HL-60 (cell line): ENCODE measurements at regions not wholly inside any gene's neighbourhood (a gene's known extent, or its start where the extent isn't known, plus 50 kb on each side); places are given as distances from the start of the nearest gene placed in this dataset.

Source experiments
- POLR2AphosphoS5 ChIP-seq: IDR thresholded peaks from 2 replicates; pipeline ENCODE4 v1.6.1; 2012; ENCODE audit warnings: low read depth
- TF ChIP-seq, protein P1 (sequence below): IDR thresholded peaks from one replicate; pipeline ENCODE4 v1.5.1; 2011; ENCODE audit warnings: low read length, control low read depth, inconsistent platforms; ENCODE audit not compliant: insufficient read depth

DNA sequence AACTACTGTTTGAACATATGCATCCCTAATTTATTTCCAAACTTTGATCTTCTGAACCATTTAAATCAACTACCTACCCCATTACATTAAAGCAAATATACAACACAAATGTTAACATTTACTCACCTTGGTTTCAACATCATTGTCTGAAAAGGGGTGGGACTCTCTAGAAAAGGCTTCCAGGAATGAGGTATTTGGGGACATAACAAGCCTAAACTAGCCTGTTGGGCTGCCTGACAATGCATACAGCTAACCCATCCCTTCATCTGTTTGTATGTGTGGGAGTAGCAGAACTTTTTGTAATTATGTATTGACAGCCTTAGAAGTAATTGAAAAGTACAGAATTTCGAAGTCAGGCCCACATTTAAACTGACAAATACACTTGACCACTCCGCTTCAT lies 2225.9 kb upstream of the C9orf72 start:
- TF ChIP-seq, protein P1, sequence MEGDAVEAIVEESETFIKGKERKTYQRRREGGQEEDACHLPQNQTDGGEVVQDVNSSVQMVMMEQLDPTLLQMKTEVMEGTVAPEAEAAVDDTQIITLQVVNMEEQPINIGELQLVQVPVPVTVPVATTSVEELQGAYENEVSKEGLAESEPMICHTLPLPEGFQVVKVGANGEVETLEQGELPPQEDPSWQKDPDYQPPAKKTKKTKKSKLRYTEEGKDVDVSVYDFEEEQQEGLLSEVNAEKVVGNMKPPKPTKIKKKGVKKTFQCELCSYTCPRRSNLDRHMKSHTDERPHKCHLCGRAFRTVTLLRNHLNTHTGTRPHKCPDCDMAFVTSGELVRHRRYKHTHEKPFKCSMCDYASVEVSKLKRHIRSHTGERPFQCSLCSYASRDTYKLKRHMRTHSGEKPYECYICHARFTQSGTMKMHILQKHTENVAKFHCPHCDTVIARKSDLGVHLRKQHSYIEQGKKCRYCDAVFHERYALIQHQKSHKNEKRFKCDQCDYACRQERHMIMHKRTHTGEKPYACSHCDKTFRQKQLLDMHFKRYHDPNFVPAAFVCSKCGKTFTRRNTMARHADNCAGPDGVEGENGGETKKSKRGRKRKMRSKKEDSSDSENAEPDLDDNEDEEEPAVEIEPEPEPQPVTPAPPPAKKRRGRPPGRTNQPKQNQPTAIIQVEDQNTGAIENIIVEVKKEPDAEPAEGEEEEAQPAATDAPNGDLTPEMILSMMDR = no peak
- no peak for TF ChIP-seq POLR2AphosphoS5
